ENCODE measurements at regions not wholly inside any gene's neighbourhood (a gene's known extent, or its start where the extent isn't known, plus 50 kb on each side); places are given as distances from the start of the nearest gene placed in this dataset.

DNA sequence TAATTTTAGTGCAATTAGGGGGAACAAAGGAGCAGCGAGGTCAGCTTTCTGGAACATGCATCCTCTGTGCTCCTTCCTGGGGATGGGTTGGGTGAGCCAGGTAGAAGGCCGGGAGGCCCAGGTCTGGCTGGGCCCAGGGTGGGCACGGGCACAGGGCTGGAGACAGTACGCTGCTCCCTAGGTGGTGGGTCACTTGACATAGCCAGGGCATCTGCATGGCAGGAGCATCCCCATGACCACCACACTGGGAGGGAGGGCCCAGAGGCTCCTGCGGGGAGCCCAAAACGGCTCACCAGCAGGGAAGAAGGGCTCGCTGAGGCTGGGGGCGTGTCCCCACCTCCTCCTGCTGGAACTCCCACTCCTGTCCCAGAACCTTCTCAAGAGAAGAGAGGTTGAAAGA, 216.8 kb downstream of the NXNL2 start:
- TF ChIP-seq, protein P1, sequence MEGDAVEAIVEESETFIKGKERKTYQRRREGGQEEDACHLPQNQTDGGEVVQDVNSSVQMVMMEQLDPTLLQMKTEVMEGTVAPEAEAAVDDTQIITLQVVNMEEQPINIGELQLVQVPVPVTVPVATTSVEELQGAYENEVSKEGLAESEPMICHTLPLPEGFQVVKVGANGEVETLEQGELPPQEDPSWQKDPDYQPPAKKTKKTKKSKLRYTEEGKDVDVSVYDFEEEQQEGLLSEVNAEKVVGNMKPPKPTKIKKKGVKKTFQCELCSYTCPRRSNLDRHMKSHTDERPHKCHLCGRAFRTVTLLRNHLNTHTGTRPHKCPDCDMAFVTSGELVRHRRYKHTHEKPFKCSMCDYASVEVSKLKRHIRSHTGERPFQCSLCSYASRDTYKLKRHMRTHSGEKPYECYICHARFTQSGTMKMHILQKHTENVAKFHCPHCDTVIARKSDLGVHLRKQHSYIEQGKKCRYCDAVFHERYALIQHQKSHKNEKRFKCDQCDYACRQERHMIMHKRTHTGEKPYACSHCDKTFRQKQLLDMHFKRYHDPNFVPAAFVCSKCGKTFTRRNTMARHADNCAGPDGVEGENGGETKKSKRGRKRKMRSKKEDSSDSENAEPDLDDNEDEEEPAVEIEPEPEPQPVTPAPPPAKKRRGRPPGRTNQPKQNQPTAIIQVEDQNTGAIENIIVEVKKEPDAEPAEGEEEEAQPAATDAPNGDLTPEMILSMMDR (tag by site-specific recombination; IDR thresholded peaks at IDR 0.05), result no peak
- TF ChIP-seq, protein P2, sequence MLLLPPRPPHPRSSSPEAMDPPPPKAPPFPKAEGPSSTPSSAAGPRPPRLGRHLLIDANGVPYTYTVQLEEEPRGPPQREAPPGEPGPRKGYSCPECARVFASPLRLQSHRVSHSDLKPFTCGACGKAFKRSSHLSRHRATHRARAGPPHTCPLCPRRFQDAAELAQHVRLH (tag by site-specific recombination; IDR thresholded peaks at IDR 0.05), result no peak
- TF ChIP-seq BCL11A (tag by site-specific recombination; IDR thresholded peaks at IDR 0.05; ENCODE audit: low read depth), result no peak
